Endodermal cell (in vitro differentiated cells): ENCODE measurements at regions not wholly inside any gene's neighbourhood (a gene's known extent, or its start where the extent isn't known, plus 50 kb on each side); places are given as distances from the start of the nearest gene placed in this dataset.
"Not testable (repeated sequence)": the region's sequence is repeated elsewhere in the genome, so short reads cannot be mapped to it uniquely, and the experiment has no call there.

Experiments
- DNase-seq: peaks from one replicate; pipeline ENCODE4 v3.0.0-alpha.2; 2017
- H3K27ac ChIP-seq: 2 replicates; pipeline ENCODE4 v1.5.1; 2013; ENCODE audit warnings: mild to moderate bottlenecking, low read depth, low read length, moderate library complexity
- H3K27me3 ChIP-seq: 2 replicates; pipeline ENCODE4 v1.6.1; 2013; ENCODE audit warnings: mild to moderate bottlenecking, low read length, moderate library complexity; ENCODE audit not compliant: insufficient read depth, control insufficient read depth, poor library complexity, severe bottlenecking
- H3K36me3 ChIP-seq: 2 replicates; pipeline ENCODE4 v1.7.0; 2013; ENCODE audit warnings: mild to moderate bottlenecking, low read length, moderate library complexity; ENCODE audit not compliant: control insufficient read depth, insufficient read depth
- H3K4me1 ChIP-seq: one replicate; pipeline ENCODE4 v1.7.0; 2013; ENCODE audit warnings: low read length; ENCODE audit not compliant: control insufficient read depth, insufficient read depth
- H3K4me3 ChIP-seq: 2 replicates; pipeline ENCODE4 v1.5.1; 2013; ENCODE audit warnings: mild to moderate bottlenecking, low read length, moderate library complexity
- H3K9ac ChIP-seq: 2 replicates; pipeline ENCODE4 v1.6.1; 2013; ENCODE audit warnings: mild to moderate bottlenecking, low read length, moderate library complexity; ENCODE audit not compliant: poor library complexity, severe bottlenecking; ENCODE audit errors: extremely low read depth
- H3K9me3 ChIP-seq: 2 replicates; pipeline ENCODE4 v1.6.1; 2013; ENCODE audit warnings: mild to moderate bottlenecking, low read length, moderate library complexity; ENCODE audit not compliant: control insufficient read depth
- H3K27ac Mint-ChIP-seq: 2 replicates; pipeline ENCODE4 v1.8.0; 2020; ENCODE audit warnings: mixed read lengths
- H3K27me3 Mint-ChIP-seq: 2 replicates; pipeline ENCODE4 v1.8.0; 2021; ENCODE audit warnings: mild to moderate bottlenecking, mixed read lengths; ENCODE audit not compliant: insufficient read depth
- H3K36me3 Mint-ChIP-seq: 2 replicates; pipeline ENCODE4 v1.8.0; 2020; ENCODE audit warnings: low read depth, mixed read lengths
- H3K4me1 Mint-ChIP-seq: 2 replicates; pipeline ENCODE4 v1.8.0; 2020; ENCODE audit warnings: mixed read lengths
- H3K4me3 Mint-ChIP-seq: 2 replicates; pipeline ENCODE4 v1.8.0; 2020; ENCODE audit warnings: mild to moderate bottlenecking, moderate library complexity, mixed read lengths
- H3K9me3 Mint-ChIP-seq: 2 replicates; pipeline ENCODE4 v1.8.0; 2020; ENCODE audit warnings: mild to moderate bottlenecking, mixed read lengths
- WGBS, 2 experiments: methylation state at CpG; one replicate each; pipeline versions ENCODE4 v1.1.5 to v1.1.7; 2013; ENCODE audit warnings: missing lambda C conversion rate in 2 of 2, mixed read lengths in 1 of 2; ENCODE audit not compliant: insufficient coverage in 1 of 2, insufficient read length in 1 of 2; 5-methylcytosine and 5-hydroxymethylcytosine counted together

GRCh38 chr5:176067162-176067561 is 99.0 kb upstream of the THOC3 start:
- H3K27ac Mint-ChIP-seq, H3K27ac ChIP-seq, H3K4me1 ChIP-seq, DNase-seq, H3K4me3 ChIP-seq, H3K9me3 Mint-ChIP-seq, H3K9ac ChIP-seq, H3K36me3 ChIP-seq, H3K27me3 ChIP-seq, H3K27me3 Mint-ChIP-seq, H3K36me3 Mint-ChIP-seq, H3K9me3 ChIP-seq, H3K4me1 Mint-ChIP-seq, H3K4me3 Mint-ChIP-seq: not testable (repeated sequence)
- WGBS, 2 experiments: 95% methylated on average over 1 of the region's 1 CpG; no CpG with 5 or more reads in 1 of the 2 experiments

DNA sequence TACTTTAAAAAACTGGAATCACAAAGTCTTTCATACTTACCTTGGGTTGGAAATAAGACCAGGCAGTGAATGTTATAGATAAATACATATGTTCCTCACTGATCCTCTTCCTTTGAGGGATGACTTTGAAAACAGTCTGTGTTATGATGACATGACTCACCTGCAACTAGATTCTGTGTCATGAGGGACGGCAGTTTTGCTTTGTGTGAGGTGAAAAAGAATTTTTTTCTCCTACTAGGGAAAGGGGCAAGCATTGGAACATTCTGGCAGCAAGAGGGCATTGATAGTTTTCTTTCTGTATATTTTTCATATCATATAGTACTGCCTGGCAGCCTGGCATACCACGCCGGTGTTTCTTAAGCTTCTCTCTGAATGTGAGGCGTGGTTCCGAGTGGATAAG is 99.8 kb upstream of the THOC3 start:
- not testable (repeated sequence) for DNase-seq, H3K36me3 ChIP-seq, H3K4me3 Mint-ChIP-seq, H3K27me3 ChIP-seq, H3K4me1 ChIP-seq, H3K4me1 Mint-ChIP-seq, H3K27ac Mint-ChIP-seq, H3K9me3 Mint-ChIP-seq, H3K27ac ChIP-seq, H3K9me3 ChIP-seq, H3K9ac ChIP-seq, H3K4me3 ChIP-seq, H3K36me3 Mint-ChIP-seq, H3K27me3 Mint-ChIP-seq
- 89% methylated on average over 3 of the region's 5 CpGs; no CpG with 5 or more reads in 1 of the 2 experiments for WGBS, 2 experiments

- H3K27me3 Mint-ChIP-seq, H3K9ac ChIP-seq, H3K4me1 Mint-ChIP-seq, H3K9me3 Mint-ChIP-seq, H3K27me3 ChIP-seq, H3K4me3 Mint-ChIP-seq, H3K9me3 ChIP-seq, H3K36me3 ChIP-seq, H3K4me1 ChIP-seq, H3K27ac ChIP-seq, H3K4me3 ChIP-seq, DNase-seq, H3K27ac Mint-ChIP-seq, H3K36me3 Mint-ChIP-seq: not testable (repeated sequence)
- 83 to 90% methylated on average over 2 to 4 of the region's 9 CpGs for whole genome bisulfite sequencing, 2 experiments
These were observed 106.0 kb upstream of the THOC3 start for GRCh38 chr5:176073996-176074571.

DNA sequence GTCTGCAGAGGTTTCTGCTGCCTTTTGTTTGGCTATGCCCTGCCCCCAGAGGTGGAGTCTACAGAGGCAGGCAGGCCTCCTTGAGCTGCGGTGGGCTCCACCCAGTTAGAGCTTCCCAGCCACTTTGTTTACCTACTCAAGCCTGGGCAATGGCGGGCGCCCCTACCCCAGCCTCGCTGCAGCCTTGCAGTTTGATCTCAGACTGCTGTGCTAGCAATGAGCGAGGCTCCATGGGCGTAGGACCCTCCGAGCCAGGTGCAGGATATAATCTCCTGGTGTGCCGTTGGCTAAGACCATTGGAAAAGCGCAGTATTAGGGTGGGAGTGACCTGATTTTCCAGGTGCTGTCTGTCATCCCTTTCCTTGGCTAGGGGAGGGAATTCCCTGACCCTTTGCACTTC is 115.6 kb upstream of the THOC3 start:
- H3K4me1 ChIP-seq, H3K4me1 Mint-ChIP-seq, H3K27me3 ChIP-seq, H3K36me3 ChIP-seq, H3K9ac ChIP-seq, H3K27me3 Mint-ChIP-seq, H3K27ac ChIP-seq, H3K36me3 Mint-ChIP-seq, H3K4me3 Mint-ChIP-seq, DNase-seq, H3K4me3 ChIP-seq, H3K27ac Mint-ChIP-seq, H3K9me3 Mint-ChIP-seq, H3K9me3 ChIP-seq: not testable (repeated sequence)
- WGBS, 2 experiments: 90 to 95% methylated on average over 4 to 8 of the region's 9 CpGs

- H3K4me1 ChIP-seq, H3K9me3 Mint-ChIP-seq, H3K4me3 Mint-ChIP-seq, H3K27ac Mint-ChIP-seq, H3K9me3 ChIP-seq, H3K9ac ChIP-seq, H3K4me1 Mint-ChIP-seq, H3K27me3 Mint-ChIP-seq, H3K27me3 ChIP-seq, H3K27ac ChIP-seq, H3K36me3 ChIP-seq, H3K4me3 ChIP-seq, DNase-seq, H3K36me3 Mint-ChIP-seq: not testable (repeated sequence)
- WGBS, 2 experiments: 89% methylated on average over 3 of the region's 3 CpGs; no CpG with 5 or more reads in 1 of the 2 experiments
These were observed 135.0 kb upstream of the THOC3 start for GRCh38 chr5:176103083-176103482.

DNA sequence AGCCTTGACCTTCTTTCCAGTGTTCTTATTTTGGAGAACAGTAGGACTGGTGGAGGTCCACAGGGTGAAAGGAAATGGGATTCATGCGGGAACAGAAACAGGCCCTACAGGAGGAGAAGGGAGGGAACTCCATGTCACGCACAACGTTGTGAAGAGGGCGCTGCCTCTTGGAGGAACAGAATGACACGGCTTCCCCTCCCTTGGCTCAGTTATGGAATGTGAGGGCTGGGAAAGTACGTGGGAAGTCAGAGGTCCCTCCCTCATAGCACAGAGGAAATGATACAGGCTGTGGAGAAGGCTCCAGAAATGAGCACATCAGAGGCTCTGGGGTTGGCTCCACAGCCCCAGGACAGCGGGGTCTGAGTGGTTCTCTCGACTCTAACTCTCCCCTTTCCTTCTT is 125.3 kb upstream of the SIMC1 start:
- no CpG with 5 or more reads among the region's 8 CpGs for WGBS, 2 experiments
- H3K36me3 Mint-ChIP-seq, H3K36me3 ChIP-seq: not testable (repeated sequence)

DNA sequence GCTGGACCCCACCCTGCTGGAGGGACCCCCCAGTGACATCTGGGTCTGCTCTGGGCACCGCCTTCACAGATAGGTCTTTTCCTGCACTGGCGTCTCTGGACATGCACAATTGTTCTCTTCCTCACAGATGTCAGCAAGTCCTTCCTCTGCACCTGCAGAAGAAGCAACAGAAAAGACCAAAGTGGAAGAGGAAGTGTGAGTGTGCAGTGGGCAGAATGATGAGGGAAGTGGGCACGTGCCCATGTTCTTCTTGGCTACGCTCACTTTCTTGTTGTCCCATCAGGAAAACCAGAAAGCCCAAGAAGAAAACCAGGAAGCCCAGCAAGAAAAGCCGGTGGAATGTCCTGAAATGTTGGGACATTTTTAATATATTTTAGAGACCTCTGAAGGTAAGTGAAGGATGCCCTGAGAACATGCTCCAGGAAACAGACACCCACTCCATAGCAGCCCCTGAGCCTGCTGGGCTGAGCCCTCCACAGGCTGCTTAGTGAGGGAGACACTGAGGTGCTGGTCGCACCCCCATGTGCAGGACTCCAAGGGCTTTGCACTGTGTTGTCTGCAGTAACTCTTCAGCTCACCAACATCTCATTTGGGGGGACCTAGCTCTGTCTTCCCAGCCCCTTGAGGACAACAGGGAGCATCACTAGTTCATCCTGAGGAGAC is 124.4 kb upstream of the SIMC1 start:
- DNase-seq, H3K4me1 Mint-ChIP-seq, H3K4me3 ChIP-seq, H3K27ac Mint-ChIP-seq, H3K36me3 Mint-ChIP-seq, H3K36me3 ChIP-seq, H3K9me3 Mint-ChIP-seq, H3K27me3 Mint-ChIP-seq, H3K9me3 ChIP-seq, H3K27ac ChIP-seq, H3K9ac ChIP-seq, H3K27me3 ChIP-seq, H3K4me1 ChIP-seq, H3K4me3 Mint-ChIP-seq: not testable (repeated sequence)
- WGBS, 2 experiments: no CpG with 5 or more reads among the region's 6 CpGs

More for the DNA sequence above, 125.3 kb upstream of the SIMC1 start:
- not testable (repeated sequence) for H3K9ac ChIP-seq, H3K27me3 ChIP-seq, H3K4me1 Mint-ChIP-seq, H3K4me3 ChIP-seq, H3K4me1 ChIP-seq, H3K27me3 Mint-ChIP-seq, DNase-seq, H3K9me3 Mint-ChIP-seq, H3K9me3 ChIP-seq, H3K27ac ChIP-seq, H3K27ac Mint-ChIP-seq, H3K4me3 Mint-ChIP-seq
